Omental fat pad (tissue), 3 donors: ENCODE measurements at regions not wholly inside any gene's neighbourhood (a gene's known extent, or its start where the extent isn't known, plus 50 kb on each side); places are given as distances from the start of the nearest gene placed in this dataset.

Experiments
- ATAC-seq: fragments of 150-250 bp; one replicate; pipeline ENCODE4 v1.9.1; 2016; ENCODE audit warnings: mild to moderate bottlenecking, moderate library complexity; ENCODE audit not compliant: low FRiP score
- DNase-seq: peaks from one replicate; pipeline ENCODE4 v3.0.0-alpha.2; 2019; ENCODE audit warnings: low spot score
- CTCF ChIP-seq, 3 donors: fragments of 450-650 bp; IDR thresholded peaks; one replicate each; pipeline ENCODE4 v1.5.1; 2016 to 2017; ENCODE audit warnings: antibody characterized with exemption in 3 of 3, mild to moderate bottlenecking in 3 of 3, moderate library complexity in 2 of 3

GRCh38 chr2:128623776-128624761, 305.4 kb upstream of the HS6ST1 start:
- ATAC-seq = no peak
- no peak for TF ChIP-seq CTCF (IDR thresholded peaks at IDR 0.05)
- DNase-seq = no peak

- DNase-seq = no peak
- TF ChIP-seq CTCF (IDR thresholded peaks at IDR 0.05) = no peak
Observed at GRCh38 chr2:128624956-128625355, 306.3 kb upstream of the HS6ST1 start.

GRCh38 chr2:128625421-128625820, 306.8 kb upstream of the HS6ST1 start:
- DNase-seq (no peak), ATAC-seq (no peak)
- TF ChIP-seq CTCF (IDR thresholded peaks at IDR 0.05) = no peak

More at GRCh38 chr2:128624956-128625355, 306.3 kb upstream of the HS6ST1 start:
- no peak for ATAC-seq

- no peak for DNase-seq
- TF ChIP-seq CTCF (IDR thresholded peaks at IDR 0.05) = no peak
- ATAC-seq = no peak
Observed at GRCh38 chr2:128625963-128626759, 307.5 kb upstream of the HS6ST1 start.

GRCh38 chr2:128626760-128627511, 308.3 kb upstream of the HS6ST1 start:
- no peak for ATAC-seq

More at GRCh38 chr2:128626760-128627511, 308.3 kb upstream of the HS6ST1 start:
- TF ChIP-seq CTCF (IDR thresholded peaks at IDR 0.05) = no peak
- DNase-seq = no peak
